Smooth muscle cell (in vitro differentiated cells): ENCODE measurements at regions not wholly inside any gene's neighbourhood (a gene's known extent, or its start where the extent isn't known, plus 50 kb on each side); places are given as distances from the start of the nearest gene placed in this dataset.

ENCODE experiments used
- DNase-seq: peaks from one replicate; lab custom pipeline; 2025; ENCODE audit not compliant: unreplicated experiment; lab: John Stamatoyannopoulos, UW
- H2AFZ ChIP-seq: fragments of 200-600 bp; sonication (generic); 2 replicates; pipeline ENCODE4 v1.6.0; 2016; ENCODE audit warnings: antibody characterized with exemption, low read depth, mild to moderate bottlenecking
- H3F3A ChIP-seq: fragments of 200-600 bp; sonication (generic); 2 replicates; pipeline ENCODE4 v1.6.0; 2017; ENCODE audit warnings: antibody characterized with exemption, low read depth
- H3K27ac ChIP-seq: fragments of 200-600 bp; sonication (generic); 2 replicates; pipeline ENCODE4 v1.5.1; 2016; ENCODE audit warnings: low read depth, mild to moderate bottlenecking
- H3K27me3 ChIP-seq: fragments of 200-600 bp; sonication (generic); 2 replicates; pipeline ENCODE4 v1.6.1; 2016; ENCODE audit warnings: low read depth, mild to moderate bottlenecking
- H3K36me3 ChIP-seq: fragments of 200-600 bp; sonication (generic); 2 replicates; pipeline ENCODE4 v1.5.1; 2016; ENCODE audit warnings: low read depth
- H3K4me1 ChIP-seq: fragments of 200-600 bp; sonication (generic); 2 replicates; pipeline ENCODE4 v1.5.1; 2016; ENCODE audit warnings: low read depth
- H3K4me2 ChIP-seq: fragments of 200-600 bp; sonication (generic); 2 replicates; pipeline ENCODE4 v1.6.0; 2016; ENCODE audit warnings: mild to moderate bottlenecking
- H3K4me3 ChIP-seq: fragments of 200-600 bp; sonication (generic); 2 replicates; pipeline ENCODE4 v1.5.1; 2016; ENCODE audit warnings: mild to moderate bottlenecking
- H3K79me2 ChIP-seq: fragments of 200-600 bp; sonication (generic); 2 replicates; pipeline ENCODE4 v1.6.0; 2016; ENCODE audit warnings: low read depth, mild to moderate bottlenecking
- H3K9ac ChIP-seq: fragments of 200-600 bp; sonication (generic); 2 replicates; pipeline ENCODE4 v1.6.0; 2016; ENCODE audit warnings: low read depth
- H3K9me3 ChIP-seq: fragments of 200-600 bp; sonication (generic); replicated peaks from 2 replicates; pipeline ENCODE4 v1.5.1; 2016; ENCODE audit warnings: low read depth
- H4K20me1 ChIP-seq: fragments of 200-600 bp; sonication (generic); 2 replicates; pipeline ENCODE4 v1.6.0; 2016; ENCODE audit warnings: low read depth
- CTCF ChIP-seq: fragments of 200-600 bp; sonication (generic); IDR thresholded peaks from 2 replicates; pipeline ENCODE4 v1.5.1; 2017; ENCODE audit warnings: borderline replicate concordance, mild to moderate bottlenecking, antibody characterized with exemption; ENCODE audit not compliant: insufficient read depth, poor library complexity, severe bottlenecking
- WGBS: methylation state at CpG from one replicate; pipeline ENCODE4 v1.1.7; 2016; ENCODE audit warnings: low lambda C conversion rate; 5-methylcytosine and 5-hydroxymethylcytosine counted together

GRCh38 chr5:124642151-124642550 lies 104.3 kb downstream of the ZNF608 start:
- peaks cover 3% of the 10 kb centered on the region for H3K36me3 ChIP-seq
- DNase-seq = no peak
- no peaks in the 10 kb centered on the region for H3K9me3 ChIP-seq
- no peaks in the 10 kb centered on the region for H4K20me1 ChIP-seq
- H3F3A ChIP-seq = peaks cover 14% of the 10 kb centered on the region
- no peak overlapping the region for H3K4me3 ChIP-seq
- H3K27me3 ChIP-seq = no peaks in the 10 kb centered on the region
- no peak overlapping the region for H3K9ac ChIP-seq
- H3K27ac ChIP-seq = no peak overlapping the region
- H3K79me2 ChIP-seq = no peaks in the 10 kb centered on the region
- H3K4me1 ChIP-seq = peaks cover 31% of the 10 kb centered on the region
- H3K4me2 ChIP-seq = no peak overlapping the region
- WGBS = 49% methylated on average over 2 of the region's 2 CpGs
- no peak for TF ChIP-seq CTCF
- no peak overlapping the region for H2AFZ ChIP-seq

- Histone ChIP-seq H3F3A (peaks cover 14% of the 10 kb centered on the region), H3K27me3 (no peaks in the 10 kb centered on the region), H3K27ac (no peak overlapping the region), H3K79me2 (no peaks in the 10 kb centered on the region), H3K9ac (no peak overlapping the region), H3K4me3 (no peak overlapping the region), H3K4me2 (no peak overlapping the region), H4K20me1 (no peaks in the 10 kb centered on the region), H2AFZ (no peak overlapping the region), H3K36me3 (peaks cover 3% of the 10 kb centered on the region), H3K9me3 (no peaks in the 10 kb centered on the region), H3K4me1 (peaks cover 31% of the 10 kb centered on the region)
- WGBS = 98% methylated on average over 11 of the region's 11 CpGs
- TF ChIP-seq CTCF = no peak
- DNase-seq = no peak
Observed at GRCh38 chr5:124641154-124641792, 105.2 kb downstream of the ZNF608 start.

- Histone ChIP-seq H3K27me3 (no peaks in the 10 kb centered on the region), H3K4me3 (no peak overlapping the region), H3K36me3 (peaks cover 3% of the 10 kb centered on the region), H3K4me2 (no peak overlapping the region), H3K27ac (no peak overlapping the region), H3K9me3 (no peaks in the 10 kb centered on the region), H3K79me2 (no peaks in the 10 kb centered on the region), H3K9ac (no peak overlapping the region), H4K20me1 (no peaks in the 10 kb centered on the region), H2AFZ (no peak overlapping the region), H3K4me1 (peaks cover 23% of the 10 kb centered on the region), H3F3A (peaks cover 23% of the 10 kb centered on the region)
- no peak for DNase-seq
- 67% methylated on average over 4 of the region's 4 CpGs for WGBS
- no peak for TF ChIP-seq CTCF
Observed at GRCh38 chr5:124639095-124639665, 107.3 kb downstream of the ZNF608 start.

GRCh38 chr5:124637011-124637410 lies 109.4 kb downstream of the ZNF608 start:
- TF ChIP-seq CTCF = no peak
- no peak for DNase-seq
- H3K9ac ChIP-seq = no peak overlapping the region
- no peak overlapping the region for H2AFZ ChIP-seq
- H3K27me3 ChIP-seq = no peaks in the 10 kb centered on the region
- no peak overlapping the region for H3K27ac ChIP-seq
- WGBS = 97% methylated on average over 3 of the region's 3 CpGs
- H3K4me3 ChIP-seq = no peak overlapping the region
- H3K9me3 ChIP-seq = no peaks in the 10 kb centered on the region
- no peak overlapping the region for H3K4me2 ChIP-seq
- peaks cover 11% of the 10 kb centered on the region for H3K4me1 ChIP-seq
- H4K20me1 ChIP-seq = no peaks in the 10 kb centered on the region
- H3K79me2 ChIP-seq = no peaks in the 10 kb centered on the region
- H3F3A ChIP-seq = peaks cover 14% of the 10 kb centered on the region
- peaks cover 3% of the 10 kb centered on the region for H3K36me3 ChIP-seq
